Esophagus squamous epithelium (tissue), 5 donors: ENCODE measurements at regions not wholly inside any gene's neighbourhood (a gene's known extent, or its start where the extent isn't known, plus 50 kb on each side); places are given as distances from the start of the nearest gene placed in this dataset.

Experiments used
- DNase-seq: peaks from one replicate; lab custom pipeline; 2025; lab: John Stamatoyannopoulos, UW
- H3K27ac ChIP-seq, 4 donors: fragments of 200-600 bp; sonication (generic); one replicate each; pipeline ENCODE4 v1.5.1; 2016 to 2019; ENCODE audit warnings: mild to moderate bottlenecking in 1 of 4
- H3K27me3 ChIP-seq, 4 donors: fragments of 200-600 bp; sonication (generic); 1 replicate in 3 of 4; 2 replicates in 1 of 4; pipeline versions ENCODE4 v1.5.1 to v1.6.0; 2017 to 2021; ENCODE audit warnings: antibody characterized with exemption in 1 of 4
- H3K36me3 ChIP-seq, 3 donors: fragments of 200-600 bp; sonication (generic); one replicate each; pipeline ENCODE4 v1.5.1; 2016 to 2019
- H3K4me1 ChIP-seq, 3 donors: fragments of 200-600 bp; sonication (generic); one replicate each; pipeline ENCODE4 v1.5.1; 2017 to 2019
- H3K4me3 ChIP-seq, 4 donors: fragments of 200-600 bp; sonication (generic); 1 replicate in 3 of 4; 2 replicates in 1 of 4; pipeline ENCODE4 v1.5.1; 2016 to 2019; ENCODE audit warnings: mild to moderate bottlenecking in 2 of 4, moderate library complexity in 1 of 4
- H3K9me3 ChIP-seq, 3 donors: fragments of 200-600 bp; sonication (generic); one replicate each; pipeline ENCODE4 v1.5.1; 2016 to 2019
- POLR2A ChIP-seq, 4 donors: fragments of 450-650 bp; IDR thresholded peaks; one replicate each; pipeline ENCODE4 v1.6.1; 2017; ENCODE audit warnings: antibody characterized with exemption in 4 of 4, mild to moderate bottlenecking in 4 of 4, moderate library complexity in 3 of 4
- WGBS, 2 donors: methylation state at CpG; one replicate each; pipeline ENCODE4 v1.1.5; 2018; 5-methylcytosine and 5-hydroxymethylcytosine counted together
- intact Hi-C: fragments of 100-400 bp; cut with DNase I; formaldehyde crosslinking; loops from one replicate; pipeline ENCODE4 v1.15.0; 2022
- TF ChIP-seq, protein P1 (sequence below), 6 experiments: fragments of 450-650 bp in 4 of 6; fragments of 200-600 bp in 2 of 6; sonication (generic) in 2 of 6; IDR thresholded peaks; one replicate each; pipeline ENCODE4 v1.5.1; 2016 to 2019; ENCODE audit warnings: antibody characterized with exemption in 6 of 6, mild to moderate bottlenecking in 4 of 6, moderate library complexity in 4 of 6
- donor health status: DM: yes; HTN: yes; CAD: no.

DNA sequence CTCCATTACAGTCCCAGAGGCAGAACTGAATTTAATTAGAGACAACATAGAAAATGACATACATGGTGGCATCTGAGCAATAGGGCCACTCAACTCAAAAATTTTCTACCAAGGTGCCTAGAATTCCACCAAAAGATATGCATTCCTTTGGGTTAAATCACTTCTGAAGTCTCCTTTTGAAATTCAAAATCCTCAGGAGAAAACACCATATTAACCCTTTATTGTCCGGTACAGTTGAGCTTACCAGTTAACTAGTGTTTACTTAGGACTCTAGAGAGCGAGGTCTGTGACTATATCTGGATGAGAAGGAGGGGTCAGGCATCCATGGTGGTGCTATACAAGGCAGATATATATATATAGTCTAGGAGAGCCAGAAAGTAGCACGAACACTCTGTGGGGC is 355.6 kb upstream of the CAMK1G start:
- H3K9me3 ChIP-seq = peaks cover 0 to 16% (median 6%) of the 10 kb centered on the region in 3 donors
- H3K27me3 ChIP-seq = peaks cover 0 to 23% (median 0%) of the 10 kb centered on the region in 4 donors
- peaks cover 0 to 53% (median 0%) of the 10 kb centered on the region in 3 donors for H3K4me1 ChIP-seq
- intact Hi-C loops = no loop called here
- DNase-seq = no peak
- TF ChIP-seq, protein P1, sequence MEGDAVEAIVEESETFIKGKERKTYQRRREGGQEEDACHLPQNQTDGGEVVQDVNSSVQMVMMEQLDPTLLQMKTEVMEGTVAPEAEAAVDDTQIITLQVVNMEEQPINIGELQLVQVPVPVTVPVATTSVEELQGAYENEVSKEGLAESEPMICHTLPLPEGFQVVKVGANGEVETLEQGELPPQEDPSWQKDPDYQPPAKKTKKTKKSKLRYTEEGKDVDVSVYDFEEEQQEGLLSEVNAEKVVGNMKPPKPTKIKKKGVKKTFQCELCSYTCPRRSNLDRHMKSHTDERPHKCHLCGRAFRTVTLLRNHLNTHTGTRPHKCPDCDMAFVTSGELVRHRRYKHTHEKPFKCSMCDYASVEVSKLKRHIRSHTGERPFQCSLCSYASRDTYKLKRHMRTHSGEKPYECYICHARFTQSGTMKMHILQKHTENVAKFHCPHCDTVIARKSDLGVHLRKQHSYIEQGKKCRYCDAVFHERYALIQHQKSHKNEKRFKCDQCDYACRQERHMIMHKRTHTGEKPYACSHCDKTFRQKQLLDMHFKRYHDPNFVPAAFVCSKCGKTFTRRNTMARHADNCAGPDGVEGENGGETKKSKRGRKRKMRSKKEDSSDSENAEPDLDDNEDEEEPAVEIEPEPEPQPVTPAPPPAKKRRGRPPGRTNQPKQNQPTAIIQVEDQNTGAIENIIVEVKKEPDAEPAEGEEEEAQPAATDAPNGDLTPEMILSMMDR (IDR thresholded peaks at IDR 0.05) = no peak
- no peak for TF ChIP-seq POLR2A (IDR thresholded peaks at IDR 0.05)
- H3K4me3 ChIP-seq = no peak overlapping the region
- no peaks in the 10 kb centered on the region for H3K36me3 ChIP-seq
- 70 to 74% methylated on average over 3 of the region's 3 CpGs for WGBS, 2 donors
- H3K27ac ChIP-seq = peak overlapping the region in 1 of 4 donors; percentile 40

DNA sequence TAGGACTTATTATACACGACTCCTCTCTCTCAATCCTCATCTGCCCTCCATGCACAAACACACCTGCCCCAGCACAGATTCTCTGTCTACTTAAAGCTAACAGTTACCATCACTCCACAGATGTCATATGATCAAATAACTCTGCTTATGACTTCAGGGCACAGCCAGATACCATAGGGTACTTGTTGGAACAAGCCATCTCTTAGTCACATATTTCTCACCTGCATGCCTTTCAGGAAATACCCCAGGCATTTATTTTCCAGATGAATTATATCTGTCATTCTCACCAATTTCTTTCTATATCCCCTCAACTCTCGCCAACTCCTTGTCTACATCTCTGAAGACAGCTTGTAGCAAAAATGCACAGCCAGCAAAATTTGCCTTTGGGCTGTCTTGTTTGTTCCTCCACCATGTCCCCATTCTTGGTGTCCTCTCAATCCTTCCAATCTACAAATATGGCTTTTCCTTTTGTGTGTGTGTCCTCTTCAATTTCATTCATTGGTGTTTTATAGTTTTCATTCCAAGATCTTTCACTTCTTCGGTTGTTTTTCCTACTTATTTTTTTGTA is 353.9 kb upstream of the CAMK1G start:
- Histone ChIP-seq H3K27ac (peak overlapping the region in 2 of 4 donors; percentile 24 to 47), H3K27me3 (peaks cover 0 to 23% (median 0%) of the 10 kb centered on the region in 4 donors), H3K4me1 (peaks cover 0 to 37% (median 0%) of the 10 kb centered on the region in 3 donors), H3K9me3 (peaks cover 0 to 16% (median 6%) of the 10 kb centered on the region in 3 donors), H3K4me3 (no peak overlapping the region), H3K36me3 (no peaks in the 10 kb centered on the region)
- 43 to 49% methylated on average over 3 of the region's 3 CpGs for WGBS, 2 donors
- no peak for DNase-seq
- no peak for TF ChIP-seq POLR2A (IDR thresholded peaks at IDR 0.05)
- TF ChIP-seq, protein P1 (IDR thresholded peaks at IDR 0.05) = no peak
- intact Hi-C loops = no loop called here

DNA sequence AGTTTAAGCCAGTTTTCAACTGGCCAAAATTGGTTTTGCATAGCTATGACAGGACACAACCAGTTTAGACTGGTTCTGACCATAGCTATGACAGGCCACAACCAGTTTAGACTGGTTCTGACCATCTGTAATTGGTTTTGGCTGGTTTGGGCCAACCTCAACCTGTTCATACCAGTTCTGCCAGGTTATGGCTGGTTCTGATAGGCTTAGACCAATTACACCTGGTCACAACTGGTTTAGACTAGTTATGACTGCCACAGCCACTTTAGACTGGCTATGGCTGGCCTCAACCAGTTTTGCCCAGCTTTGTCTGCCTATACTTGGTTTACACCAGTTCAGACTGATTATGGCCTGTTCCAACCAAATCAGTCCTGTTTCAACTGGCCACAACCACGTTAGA is 353.2 kb upstream of the CAMK1G start:
- peaks cover 0 to 30% (median 0%) of the 10 kb centered on the region in 3 donors for H3K4me1 ChIP-seq
- 17 to 33% methylated on average over 1 of the region's 1 CpG for WGBS, 2 donors
- H3K36me3 ChIP-seq = no peaks in the 10 kb centered on the region
- DNase-seq = no peak
- no peak overlapping the region for H3K4me3 ChIP-seq
- peaks cover 0 to 16% (median 6%) of the 10 kb centered on the region in 3 donors for H3K9me3 ChIP-seq
- H3K27me3 ChIP-seq = peaks cover 0 to 23% (median 0%) of the 10 kb centered on the region in 4 donors
- H3K27ac ChIP-seq = peak overlapping the region in 3 of 4 donors; percentile 4 to 54 (median 47)
- intact Hi-C loops = no loop called here
- TF ChIP-seq, protein P1 (IDR thresholded peaks at IDR 0.05) = no peak
- no peak for TF ChIP-seq POLR2A (IDR thresholded peaks at IDR 0.05)

DNA sequence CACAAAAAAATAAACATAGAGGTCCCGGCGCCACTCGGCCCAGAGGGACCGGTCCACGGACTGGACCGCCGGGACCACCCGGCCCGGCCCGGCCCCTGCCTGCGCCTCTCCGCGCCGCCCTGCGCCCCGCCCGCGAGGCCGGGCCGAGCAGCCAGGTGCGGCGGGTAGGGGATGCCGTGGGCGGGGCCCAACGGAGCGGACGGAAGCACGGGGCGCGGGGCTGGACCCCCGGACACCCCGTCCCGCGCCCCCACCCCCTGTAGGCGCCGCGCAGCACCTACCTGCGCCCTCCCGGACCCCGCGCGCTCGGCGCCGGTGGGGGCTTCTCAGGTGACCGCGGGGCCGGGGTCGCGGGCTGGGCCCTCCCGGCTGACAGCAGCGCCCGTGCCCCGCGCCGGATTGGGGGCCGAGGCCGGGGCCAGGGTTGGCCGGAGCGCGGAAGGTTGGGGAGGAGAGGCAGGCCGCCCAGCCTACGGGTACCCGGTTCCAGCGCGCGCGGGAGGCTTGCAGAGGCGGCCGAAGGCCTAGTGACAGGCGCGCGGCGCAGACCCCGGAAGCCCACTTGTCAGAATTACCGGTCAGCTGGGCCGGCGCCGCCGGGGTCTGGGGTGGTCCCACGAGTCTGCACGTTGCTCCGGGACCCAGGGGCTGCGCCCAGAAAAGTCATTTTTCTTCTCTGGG is 351.9 kb upstream of the CAMK1G start:
- Histone ChIP-seq H3K4me1 (peaks cover 0 to 23% (median 0%) of the 10 kb centered on the region in 3 donors), H3K27me3 (peaks cover 0 to 23% (median 0%) of the 10 kb centered on the region in 4 donors), H3K27ac (no peak overlapping the region), H3K4me3 (no peak overlapping the region), H3K36me3 (no peaks in the 10 kb centered on the region), H3K9me3 (peaks cover 0 to 16% (median 6%) of the 10 kb centered on the region in 3 donors)
- intact Hi-C loops = no loop called here
- TF ChIP-seq, protein P1 (IDR thresholded peaks at IDR 0.05) = no peak
- no peak for TF ChIP-seq POLR2A (IDR thresholded peaks at IDR 0.05)
- WGBS, 2 donors = 50 to 54% methylated on average over 6 to 13 of the region's 84 CpGs
- no peak for DNase-seq

DNA sequence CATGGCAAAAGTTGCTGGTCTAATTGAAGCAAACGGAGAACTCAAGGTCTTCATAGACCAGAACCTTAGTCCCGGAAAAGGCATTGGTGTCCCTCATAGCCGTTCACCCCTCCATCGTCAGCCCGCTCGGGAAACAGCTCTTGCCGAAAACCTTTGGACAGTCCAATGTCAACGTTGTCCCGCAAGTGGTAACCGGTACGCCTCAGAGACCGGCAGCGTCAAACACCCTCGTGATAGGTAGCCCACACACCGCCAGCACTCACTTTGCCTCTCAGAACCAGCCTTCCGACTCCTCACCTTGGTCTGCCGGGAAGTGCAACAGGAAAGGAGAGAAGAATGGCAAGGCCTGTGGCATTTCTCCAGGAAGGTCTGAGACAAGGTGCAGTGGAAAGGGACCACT is 351.3 kb upstream of the CAMK1G start:
- DNase-seq = no peak
- H3K36me3 ChIP-seq = no peaks in the 10 kb centered on the region
- no peak for TF ChIP-seq POLR2A (IDR thresholded peaks at IDR 0.05)
- TF ChIP-seq, protein P1 (IDR thresholded peaks at IDR 0.05) = no peak
- intact Hi-C loops = no loop called here
- peaks cover 0 to 23% (median 0%) of the 10 kb centered on the region in 4 donors for H3K27me3 ChIP-seq
- WGBS, 2 donors = 96 to 100% methylated on average over 3 to 17 of the region's 17 CpGs
- H3K4me1 ChIP-seq = peaks cover 0 to 23% (median 0%) of the 10 kb centered on the region in 3 donors
- peaks cover 0 to 16% (median 6%) of the 10 kb centered on the region in 3 donors for H3K9me3 ChIP-seq
- H3K4me3 ChIP-seq = no peak overlapping the region
- H3K27ac ChIP-seq = no peak overlapping the region
